SK-N-SH treated with all-trans-retinoic acid at 6 μM for 48 hours (cell line): ENCODE measurements at regions not wholly inside any gene's neighbourhood (a gene's known extent, or its start where the extent isn't known, plus 50 kb on each side); places are given as distances from the start of the nearest gene placed in this dataset.

Experiments
- ATAC-seq: fragments of 200-7000 bp; cut with Tn5 transposase; 3 replicates; pipeline ENCODE4 v1.9.1; 2020; ENCODE audit warnings: mild to moderate bottlenecking, moderate library complexity
- BACH2 ChIP-seq: fragments of 250-450 bp; sonication (Bioruptor Pico); IDR thresholded peaks from 2 replicates; pipeline ENCODE4 v1.9.0; 2021; ENCODE audit warnings: mild to moderate bottlenecking, borderline replicate concordance
- CREB5 ChIP-seq: fragments of 250-450 bp; sonication (Bioruptor Pico); IDR thresholded peaks from 2 replicates; pipeline ENCODE4 v1.5.1; 2020; ENCODE audit warnings: low read depth, mild to moderate bottlenecking, moderate library complexity
- CSDC2 ChIP-seq: fragments of 250-450 bp; sonication (Bioruptor Pico); IDR thresholded peaks from 2 replicates; pipeline ENCODE4 v1.5.0; 2020; ENCODE audit warnings: mild to moderate bottlenecking, moderate library complexity
- CSRNP3 ChIP-seq: fragments of 250-450 bp; sonication (Bioruptor Pico); IDR thresholded peaks from 2 replicates; pipeline ENCODE4 v1.5.1; 2021; ENCODE audit warnings: mild to moderate bottlenecking, moderate library complexity
- ESRRG ChIP-seq: fragments of 250-450 bp; sonication (Bioruptor Pico); IDR thresholded peaks from 2 replicates; pipeline ENCODE4 v1.6.1; 2021; ENCODE audit warnings: mild to moderate bottlenecking
- GLIS3 ChIP-seq: fragments of 250-450 bp; sonication (Bioruptor Pico); IDR thresholded peaks from 2 replicates; pipeline ENCODE4 v1.5.0; 2020; ENCODE audit warnings: mild to moderate bottlenecking, moderate library complexity
- ISL1 ChIP-seq: fragments of 250-450 bp; sonication (Bioruptor Pico); IDR thresholded peaks from 2 replicates; pipeline ENCODE4 v2.1.2; 2022; ENCODE audit warnings: mild to moderate bottlenecking, moderate library complexity
- PATZ1 ChIP-seq: fragments of 250-450 bp; sonication (Bioruptor Pico); IDR thresholded peaks from 2 replicates; pipeline ENCODE4 v1.8.0; 2020; ENCODE audit warnings: mild to moderate bottlenecking, moderate library complexity, borderline replicate concordance
- POU6F1 ChIP-seq: fragments of 250-450 bp; sonication (Bioruptor Pico); IDR thresholded peaks from 2 replicates; pipeline ENCODE4 v1.8.0; 2021; ENCODE audit warnings: low read depth, mild to moderate bottlenecking, moderate library complexity, borderline replicate concordance
- PPARA ChIP-seq: fragments of 250-450 bp; sonication (Bioruptor Pico); IDR thresholded peaks from 2 replicates; pipeline ENCODE4 v1.5.0; 2020; ENCODE audit warnings: mild to moderate bottlenecking, borderline replicate concordance
- RARB ChIP-seq: fragments of 250-450 bp; sonication (Bioruptor Pico); IDR thresholded peaks from 2 replicates; pipeline ENCODE4 v1.8.0; 2021; ENCODE audit warnings: mild to moderate bottlenecking, moderate library complexity
- SNAI2 ChIP-seq: fragments of 250-450 bp; sonication (Bioruptor Pico); IDR thresholded peaks from 2 replicates; pipeline ENCODE4 v1.5.0; 2020; ENCODE audit warnings: mild to moderate bottlenecking, moderate library complexity
- TOX ChIP-seq: fragments of 250-450 bp; sonication (Bioruptor Pico); IDR thresholded peaks from 2 replicates; pipeline ENCODE4 v1.8.0; 2021; ENCODE audit warnings: mild to moderate bottlenecking, moderate library complexity, borderline replicate concordance
- ZC3H10 ChIP-seq: fragments of 250-450 bp; sonication (Bioruptor Pico); IDR thresholded peaks from 2 replicates; pipeline ENCODE4 v1.5.1; 2021; ENCODE audit warnings: mild to moderate bottlenecking, moderate library complexity
- ZFP3 ChIP-seq: fragments of 250-450 bp; sonication (Bioruptor Pico); IDR thresholded peaks from 2 replicates; pipeline ENCODE4 v1.5.0; 2020; ENCODE audit warnings: mild to moderate bottlenecking, moderate library complexity
- ZFP30 ChIP-seq: fragments of 450-650 bp; formaldehyde crosslinking; IDR thresholded peaks from 2 replicates; pipeline ENCODE4 v1.5.0; 2022; ENCODE audit warnings: mild to moderate bottlenecking, moderate library complexity
- ZNF565 ChIP-seq: fragments of 450-650 bp; formaldehyde crosslinking; conservative IDR thresholded peaks from 2 replicates; pipeline ENCODE4 v1.5.0; 2020; ENCODE audit warnings: low read depth, mild to moderate bottlenecking, moderate library complexity
- ZNF70 ChIP-seq: fragments of 450-650 bp; formaldehyde crosslinking; IDR thresholded peaks from 2 replicates; pipeline ENCODE4 v1.5.0; 2020; ENCODE audit warnings: mild to moderate bottlenecking, moderate library complexity
- ZNF8 ChIP-seq: fragments of 450-650 bp; formaldehyde crosslinking; IDR thresholded peaks from 2 replicates; pipeline ENCODE4 v1.5.0; 2020; ENCODE audit warnings: mild to moderate bottlenecking, moderate library complexity

GRCh38 chrX:137742846-137743245 is 176.9 kb downstream of the ZIC3 start:
- TF ChIP-seq ZNF70 (CRISPR knock-in tag) (no peak), BACH2 (CRISPR knock-in tag) (no peak), ZFP30 (no peak), CREB5 (no peak), ISL1 (no peak), ZNF8 (CRISPR knock-in tag) (no peak), RARB (CRISPR knock-in tag) (no peak), ESRRG (CRISPR knock-in tag) (no peak), CSRNP3 (CRISPR knock-in tag) (no peak), GLIS3 (CRISPR knock-in tag) (no peak), SNAI2 (CRISPR knock-in tag) (no peak), PPARA (CRISPR knock-in tag) (no peak), TOX (no peak), ZFP3 (CRISPR knock-in tag) (no peak), POU6F1 (CRISPR knock-in tag) (no peak)
- ATAC-seq, result no peak

- no peak for ATAC-seq
- TF ChIP-seq CSDC2 (CRISPR knock-in tag) (no peak), ZFP30 (no peak), PATZ1 (no peak), ZNF70 (CRISPR knock-in tag) (no peak), TOX (no peak), ZC3H10 (CRISPR knock-in tag) (no peak), ISL1 (no peak)
These were observed 177.5 kb downstream of the ZIC3 start for GRCh38 chrX:137743414-137743813.

GRCh38 chrX:137746289-137746688 is 180.4 kb downstream of the ZIC3 start:
- TF ChIP-seq ISL1, result no peak
- TF ChIP-seq TOX, result no peak
- TF ChIP-seq CSRNP3 (CRISPR knock-in tag), result no peak
- no peak for TF ChIP-seq ZC3H10 (CRISPR knock-in tag)
- no peak for TF ChIP-seq SNAI2 (CRISPR knock-in tag)
- TF ChIP-seq CREB5, result no peak
- no peak for TF ChIP-seq ZNF70 (CRISPR knock-in tag)
- TF ChIP-seq ZNF565 (CRISPR knock-in tag), result no peak
- no peak for TF ChIP-seq ZNF8 (CRISPR knock-in tag)
- no peak for TF ChIP-seq RARB (CRISPR knock-in tag)
- no peak for TF ChIP-seq CSDC2 (CRISPR knock-in tag)
- TF ChIP-seq POU6F1 (CRISPR knock-in tag), result no peak
- no peak for ATAC-seq
